LoVo (cell line): ENCODE measurements at regions not wholly inside any gene's neighbourhood (a gene's known extent, or its start where the extent isn't known, plus 50 kb on each side); places are given as distances from the start of the nearest gene placed in this dataset.

Experiments used
- DNase-seq: peaks from one replicate; pipeline ENCODE4 v3.0.0-alpha.2; 2016; ENCODE audit warnings: low spot score

DNA sequence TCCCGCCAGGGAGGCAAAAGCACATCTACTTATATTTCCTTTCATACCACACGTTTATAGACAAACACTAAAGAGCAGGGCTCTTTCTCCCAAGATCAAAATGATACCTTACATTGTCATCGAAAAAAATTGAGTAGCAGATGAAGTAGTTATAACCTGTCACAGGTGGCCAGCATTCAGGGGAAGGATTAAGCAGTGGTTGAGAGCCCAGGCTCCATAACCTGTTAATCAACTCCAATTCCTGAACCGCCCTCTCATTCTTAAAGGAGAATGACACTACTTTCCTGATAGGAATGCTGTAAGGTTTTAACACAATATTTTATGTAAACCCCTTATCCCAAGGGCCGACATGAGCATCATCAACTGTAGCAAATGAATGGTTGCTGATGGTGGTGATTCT, 268.9 kb upstream of the KCNIP4 start:
- DNase-seq, result no peak

GRCh38 chr4:22216278-22216677, 267.7 kb upstream of the KCNIP4 start:
- DNase-seq, result no peak

DNA sequence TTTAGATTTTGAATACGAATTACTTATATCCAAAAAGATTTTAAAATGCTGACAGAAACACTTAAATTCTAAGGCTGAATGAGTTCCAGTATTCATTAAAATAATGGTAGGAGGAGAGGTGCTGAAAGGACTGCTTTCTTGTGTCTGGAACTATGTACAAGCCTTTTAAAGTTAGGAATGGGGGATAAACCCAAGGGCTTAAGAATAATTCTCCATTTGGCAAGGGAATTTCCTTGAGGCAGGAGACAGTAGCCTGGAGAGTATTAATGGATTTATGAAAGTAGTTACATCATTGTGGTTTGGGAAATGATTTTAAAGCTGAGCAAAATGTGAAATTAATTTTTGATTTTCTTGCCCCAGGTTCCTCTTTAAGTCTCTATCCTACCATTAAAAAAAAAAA, 266.5 kb upstream of the KCNIP4 start:
- DNase-seq, result no peak

- DNase-seq, result no peak
Measured at GRCh38 chr4:22203711-22204011, 255.1 kb upstream of the KCNIP4 start.

DNA sequence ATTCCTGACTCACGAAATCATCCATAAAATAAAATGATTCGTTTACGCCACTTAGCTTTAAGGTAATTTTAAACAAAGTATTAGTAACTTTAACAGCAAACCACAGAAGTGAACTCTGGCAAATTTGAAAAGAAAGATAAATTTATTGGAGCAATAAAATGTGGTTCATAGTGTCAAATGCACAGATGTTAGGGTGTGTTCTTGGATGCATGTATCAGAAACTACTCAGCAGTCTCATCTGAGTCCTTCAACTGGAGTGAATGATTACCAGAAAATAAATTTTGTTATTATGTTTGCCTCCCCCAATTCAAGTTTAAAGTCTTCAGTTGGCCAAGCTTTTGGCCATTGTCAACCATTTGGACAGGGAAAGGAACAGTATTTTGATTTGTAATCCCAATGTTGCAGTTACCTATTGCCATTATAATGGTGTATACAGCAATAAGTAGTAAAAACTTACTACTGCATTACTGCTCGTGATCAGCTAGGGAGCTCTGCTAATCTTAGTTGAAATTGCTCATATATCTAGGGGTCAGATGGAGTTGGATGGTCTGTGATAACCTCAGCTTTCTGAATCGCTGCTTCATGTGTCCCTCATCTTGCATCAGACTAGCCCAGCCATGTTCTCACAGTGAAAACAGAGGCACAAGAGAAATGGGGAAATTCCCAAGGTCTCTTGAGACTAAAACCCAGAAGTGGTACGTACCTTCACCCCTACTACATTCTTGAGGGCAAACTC, 254.6 kb upstream of the KCNIP4 start:
- no peak for DNase-seq

GRCh38 chr4:22202246-22202974, 253.8 kb upstream of the KCNIP4 start:
- DNase-seq, result no peak

GRCh38 chr4:22201256-22201655, 252.7 kb upstream of the KCNIP4 start:
- no peak for DNase-seq

DNA sequence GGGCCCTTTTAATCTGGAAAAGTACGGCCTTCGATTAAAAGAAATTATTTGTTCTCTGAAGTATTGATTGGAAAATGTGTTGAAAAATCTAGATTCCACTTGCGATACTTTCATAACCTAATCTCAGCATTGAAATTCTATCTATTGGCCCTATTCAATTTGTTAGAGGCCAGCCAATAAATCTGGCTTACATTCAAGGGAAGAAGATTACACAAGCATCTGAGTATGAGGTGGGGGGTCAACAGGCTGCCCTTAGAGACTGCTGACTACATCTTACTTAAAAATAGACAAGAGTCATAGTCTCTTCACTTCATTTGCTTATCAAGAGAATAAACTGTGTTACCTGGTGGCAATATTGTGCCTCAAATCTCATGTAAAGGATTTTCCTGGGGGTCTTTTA, 248.0 kb upstream of the KCNIP4 start:
- no peak for DNase-seq

DNA sequence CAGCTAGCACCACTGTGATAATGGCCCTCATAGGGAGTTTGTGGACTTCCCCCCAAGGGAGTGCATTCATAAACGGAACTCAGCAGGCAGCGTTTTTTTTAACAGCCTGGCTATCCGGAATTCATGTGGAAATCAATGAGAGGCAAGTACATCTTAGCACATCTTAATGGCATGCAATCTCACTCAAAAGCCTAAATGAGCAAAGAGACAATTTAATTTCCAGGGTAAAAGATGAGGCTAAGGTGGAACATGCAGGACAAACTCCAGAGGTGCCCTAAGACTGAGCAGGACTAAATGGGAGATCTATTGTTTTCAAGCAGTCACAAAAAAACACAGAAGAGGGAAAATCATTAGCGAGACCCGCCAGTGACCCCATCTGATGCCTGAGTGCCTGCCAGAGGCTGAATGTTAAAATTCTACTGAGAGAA, 243.5 kb upstream of the KCNIP4 start:
- no peak for DNase-seq

GRCh38 chr4:22191565-22191964, 243.0 kb upstream of the KCNIP4 start:
- DNase-seq, result no peak

- DNase-seq, result no peak
Measured at GRCh38 chr4:22190855-22191254, 242.3 kb upstream of the KCNIP4 start.

- DNase-seq, result no peak
Measured at GRCh38 chr4:22187203-22187820, 238.7 kb upstream of the KCNIP4 start.

- no peak for DNase-seq
Measured at GRCh38 chr4:22181736-22182135, 233.2 kb upstream of the KCNIP4 start.

- no peak for DNase-seq
Measured at GRCh38 chr4:22179124-22179874, 230.7 kb upstream of the KCNIP4 start.

DNA sequence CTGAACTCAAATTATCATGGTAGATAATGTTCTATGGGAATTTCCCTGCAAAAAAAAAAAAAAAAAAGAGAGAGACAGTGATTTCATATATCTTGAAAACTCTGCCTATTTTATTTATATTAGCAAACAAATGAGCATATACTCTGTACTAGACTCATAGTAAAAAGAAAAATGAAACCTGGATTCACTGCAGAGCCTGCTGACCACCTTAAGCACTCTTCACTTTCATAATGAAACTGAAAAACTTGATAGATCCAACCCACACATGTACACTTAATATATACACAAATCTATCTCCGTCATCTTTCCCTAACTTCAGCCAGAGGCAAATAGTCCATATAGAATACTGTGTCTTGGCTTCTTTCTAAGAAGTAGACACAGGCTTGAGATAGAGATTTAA, 226.1 kb upstream of the KCNIP4 start:
- DNase-seq, result no peak

- DNase-seq, result no peak
Measured at GRCh38 chr4:22170353-22170752, 221.8 kb upstream of the KCNIP4 start.

DNA sequence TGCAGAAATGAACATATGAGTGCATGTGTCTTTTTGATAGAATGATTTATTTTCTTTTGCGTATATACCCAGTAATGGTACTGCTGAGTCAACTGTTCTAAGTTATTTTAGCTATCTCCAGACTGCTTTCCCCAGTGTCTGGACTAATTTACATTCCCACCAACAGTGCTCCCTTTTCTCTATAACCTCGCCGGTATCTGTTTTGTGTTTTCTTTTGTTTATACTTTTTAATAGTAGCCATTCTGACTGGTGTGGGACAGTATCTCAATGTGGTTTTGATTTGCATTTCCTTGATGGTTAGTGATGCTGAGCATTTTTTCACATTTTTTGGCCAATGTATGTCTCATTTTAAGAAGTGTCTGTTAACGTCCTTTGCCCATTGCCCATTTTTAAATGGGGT, 218.6 kb upstream of the KCNIP4 start:
- no peak for DNase-seq

GRCh38 chr4:22162454-22162853, 213.9 kb upstream of the KCNIP4 start:
- no peak for DNase-seq

GRCh38 chr4:22130741-22131140, 182.2 kb upstream of the KCNIP4 start:
- DNase-seq, result no peak

GRCh38 chr4:22129454-22130029, 181.0 kb upstream of the KCNIP4 start:
- DNase-seq, result peak; percentile 5

DNA sequence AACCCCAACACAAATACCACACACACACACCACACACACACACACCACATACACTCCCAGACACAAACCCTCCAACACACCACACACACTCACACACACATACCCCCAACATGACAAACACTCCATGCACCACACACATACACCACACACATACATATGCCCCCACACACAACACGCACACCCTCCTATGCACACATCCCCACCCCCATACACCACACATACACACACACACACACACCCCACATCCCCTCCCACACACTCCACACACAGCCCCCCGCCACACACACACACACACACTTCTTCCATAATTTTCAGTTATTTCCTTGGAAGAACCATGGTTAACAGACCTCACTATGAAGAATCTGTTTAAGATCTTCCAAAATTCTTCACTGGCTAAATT, 173.5 kb upstream of the KCNIP4 start:
- no peak for DNase-seq

DNA sequence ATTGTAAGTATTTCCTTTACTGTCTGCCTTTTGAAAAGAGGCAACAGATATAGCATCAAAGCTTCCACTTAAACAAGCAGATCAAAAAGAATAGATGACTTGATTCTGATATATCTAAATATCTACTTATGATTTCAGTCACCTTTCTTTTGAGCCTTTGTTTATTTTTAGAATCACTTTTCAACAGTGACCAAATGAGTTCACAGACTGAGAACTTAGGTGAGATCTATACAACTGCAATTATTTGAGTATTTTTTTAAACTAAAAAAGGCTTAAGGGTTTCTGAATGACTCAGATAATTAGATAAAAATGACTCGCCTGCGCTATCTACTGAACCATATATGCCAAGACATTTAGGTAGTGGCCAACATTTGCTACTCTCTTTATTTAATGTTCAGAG, 166.7 kb upstream of the KCNIP4 start:
- DNase-seq, result no peak
